ENCODE measurements at regions not wholly inside any gene's neighbourhood (a gene's known extent, or its start where the extent isn't known, plus 50 kb on each side); places are given as distances from the start of the nearest gene placed in this dataset.

- Histone ChIP-seq H4K20me1 (ENCODE audit: insufficient read depth) (no peaks in the 10 kb centered on the region), H3F3A (ENCODE audit: insufficient read depth, low read length, poor library complexity, severe bottlenecking) (no peaks in the 10 kb centered on the region), H3K79me2 (replicated peaks; ENCODE audit: insufficient read depth, low read length) (no peaks in the 10 kb centered on the region), H3K27ac (ENCODE audit: low read length) (no peak overlapping the region), H3K9me2 (ENCODE audit: insufficient read depth, low read length) (no peaks in the 10 kb centered on the region), H3K9ac (ENCODE audit: low read length) (peak overlapping the region; percentile 61), H3K27me3 (ENCODE audit: insufficient read depth, low read depth, low read length) (no peaks in the 10 kb centered on the region), H2AFZ (ENCODE audit: low read depth, low read length) (no peak overlapping the region), H3K4me2 (ENCODE audit: low read length) (no peak overlapping the region), H3K4me3 (ENCODE audit: low read length) (no peak overlapping the region), H3K36me3 (ENCODE audit: insufficient read depth, low read length) (no peaks in the 10 kb centered on the region), H3K9me3 (ENCODE audit: low read length) (no peaks in the 10 kb centered on the region)
- TF ChIP-seq EP300 (conservative IDR thresholded peaks at IDR 0.05; ENCODE audit: poor library complexity, severe bottlenecking) (no peak), MXI1 (conservative IDR thresholded peaks at IDR 0.05; ENCODE audit: poor library complexity, severe bottlenecking) (no peak), POLR2AphosphoS5 (IDR thresholded peaks at IDR 0.05) (no peak), TAF1 (IDR thresholded peaks at IDR 0.05; ENCODE audit: low read depth) (no peak), REST (IDR thresholded peaks at IDR 0.05; ENCODE audit: borderline replicate concordance) (no peak), CTCF (IDR thresholded peaks at IDR 0.05; ENCODE audit: poor library complexity, severe bottlenecking) (no peak), SMC3 (conservative IDR thresholded peaks at IDR 0.05; ENCODE audit: poor library complexity) (no peak), RAD21 (conservative IDR thresholded peaks at IDR 0.05) (no peak), EZH2 (IDR thresholded peaks at IDR 0.05; ENCODE audit: borderline replicate concordance, insufficient read depth, low read length, poor library complexity, severe bottlenecking) (no peak)
These were observed 199.9 kb upstream of the CIBAR2 start for GRCh38 chr16:85312174-85312573.

GRCh38 chr16:85312642-85313525 is 200.6 kb upstream of the CIBAR2 start:
- no peaks in the 10 kb centered on the region for H4K20me1 ChIP-seq (ENCODE audit: insufficient read depth)
- no peak overlapping the region for H2AFZ ChIP-seq (ENCODE audit: low read depth, low read length)
- peak overlapping the region; percentile 61 for H3K9ac ChIP-seq (ENCODE audit: low read length)
- no peaks in the 10 kb centered on the region for H3K79me2 ChIP-seq (replicated peaks; ENCODE audit: insufficient read depth, low read length)
- peak overlapping the region; percentile 21 for H3K4me3 ChIP-seq (ENCODE audit: low read length)
- H3F3A ChIP-seq (ENCODE audit: insufficient read depth, low read length, poor library complexity, severe bottlenecking): no peaks in the 10 kb centered on the region
- no peaks in the 10 kb centered on the region for H3K27me3 ChIP-seq (ENCODE audit: insufficient read depth, low read depth, low read length)
- H3K27ac ChIP-seq (ENCODE audit: low read length): peak overlapping the region; percentile 12
- H3K9me3 ChIP-seq (ENCODE audit: low read length): no peaks in the 10 kb centered on the region
- no peak for TF ChIP-seq CTCF (IDR thresholded peaks at IDR 0.05; ENCODE audit: poor library complexity, severe bottlenecking)
- no peak for TF ChIP-seq EP300 (conservative IDR thresholded peaks at IDR 0.05; ENCODE audit: poor library complexity, severe bottlenecking)
- TF ChIP-seq SMC3 (conservative IDR thresholded peaks at IDR 0.05; ENCODE audit: poor library complexity): no peak
- TF ChIP-seq TAF1 (IDR thresholded peaks at IDR 0.05; ENCODE audit: low read depth): no peak
- no peaks in the 10 kb centered on the region for H3K36me3 ChIP-seq (ENCODE audit: insufficient read depth, low read length)
- H3K4me2 ChIP-seq (ENCODE audit: low read length): no peak overlapping the region
- H3K9me2 ChIP-seq (ENCODE audit: insufficient read depth, low read length): no peaks in the 10 kb centered on the region
